ENCODE measurements at regions not wholly inside any gene's neighbourhood (a gene's known extent, or its start where the extent isn't known, plus 50 kb on each side); places are given as distances from the start of the nearest gene placed in this dataset.
"Not testable (repeated sequence)": the region's sequence is repeated elsewhere in the genome, so short reads cannot be mapped to it uniquely, and the experiment has no call there.

- not testable (repeated sequence) for TF ChIP-seq CTCF, POLR2A (IDR thresholded peaks at IDR 0.05)
Observed at GRCh38 chr9:30616782-30617181, 1767.7 kb upstream of the ACO1 start.
